H1 (cell line): ENCODE measurements at regions not wholly inside any gene's neighbourhood (a gene's known extent, or its start where the extent isn't known, plus 50 kb on each side); places are given as distances from the start of the nearest gene placed in this dataset.

ENCODE experiments used
- ASH2L ChIP-seq: fragments of 200-600, 300-600 bp; sonication (generic); IDR thresholded peaks from one replicate; pipeline ENCODE4 v1.7.1; 2017; ENCODE audit warnings: low read length
- KDM1A ChIP-seq: fragments of 200-600, 300-600 bp; sonication (generic); IDR thresholded peaks from 2 replicates; pipeline ENCODE4 v1.7.1; 2016; ENCODE audit warnings: mild to moderate bottlenecking, low read length, borderline replicate concordance
- RAD21 ChIP-seq, 2 experiments: IDR thresholded peaks in 1 of 2; conservative IDR thresholded peaks in 1 of 2; 2 replicates each; pipeline ENCODE4 v1.6.1; 2011; ENCODE audit warnings: low read depth in 2 of 2, low read length in 2 of 2, improper control_type of control experiment in 1 of 2, inconsistent platforms in 1 of 2, mild to moderate bottlenecking in 1 of 2, moderate library complexity in 1 of 2
- RFX5 ChIP-seq: IDR thresholded peaks from 2 replicates; pipeline ENCODE4 v1.6.1; 2011; ENCODE audit warnings: low read depth, low read length, improper control_type of control experiment, borderline replicate concordance
- TAF7 ChIP-seq: optimal IDR thresholded peaks from 2 replicates; pipeline ENCODE3; 2011; ENCODE audit warnings: low read depth, mild to moderate bottlenecking, inconsistent platforms, low read length, moderate library complexity, borderline replicate concordance

DNA sequence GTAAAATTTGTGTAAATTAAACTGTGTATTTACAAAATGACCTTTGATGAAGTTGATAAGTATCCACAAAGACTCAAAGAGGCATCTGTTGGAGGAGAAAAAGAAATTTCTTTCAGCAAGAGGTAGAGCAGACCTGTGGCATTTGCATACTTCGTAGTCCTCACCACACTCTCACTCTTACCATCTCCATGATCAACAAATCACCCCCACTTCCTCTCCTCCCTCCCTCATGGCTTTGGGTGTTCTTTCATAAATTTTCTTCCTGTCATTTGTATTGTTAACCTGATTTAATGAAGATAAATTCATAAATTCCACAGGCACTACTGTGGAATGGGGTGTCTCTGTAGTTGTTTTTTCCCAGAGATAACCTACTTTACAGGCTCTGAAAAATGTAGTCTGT lies 366.5 kb downstream of the ZNF674 start (continued):
- TF ChIP-seq TAF7 (no peak), RAD21 (IDR thresholded peaks at IDR 0.05 in 1 of 2, conservative IDR thresholded peaks at IDR 0.05 in 1 of 2; ENCODE audit: low read depth in 2 of 2, low read length in 2 of 2) (no peak), KDM1A (no peak), ASH2L (no peak), RFX5 (no peak)
